ENCODE measurements at regions not wholly inside any gene's neighbourhood (a gene's known extent, or its start where the extent isn't known, plus 50 kb on each side); places are given as distances from the start of the nearest gene placed in this dataset.
"Not testable (repeated sequence)": the region's sequence is repeated elsewhere in the genome, so short reads cannot be mapped to it uniquely, and the experiment has no call there.

DNA sequence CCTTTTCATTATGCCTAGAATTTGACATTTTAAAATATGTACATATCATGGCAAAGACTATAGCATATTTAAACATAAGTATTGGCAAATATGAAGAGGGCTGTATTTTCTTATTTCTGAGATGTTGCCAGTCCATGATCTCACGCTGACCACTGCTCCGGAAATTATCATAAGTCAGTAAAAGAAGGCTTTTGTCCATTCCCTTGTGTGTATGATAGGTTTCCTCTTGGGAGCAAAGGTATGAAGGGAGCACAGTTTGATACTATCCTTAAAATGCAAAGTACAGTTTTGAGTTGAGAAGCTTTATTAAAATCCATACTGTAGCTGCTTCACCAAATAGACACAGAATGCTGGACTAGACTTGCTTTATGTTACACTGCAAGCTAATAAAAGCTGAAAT is 52.6 kb upstream of the AGA start:
- DNase-seq = no peak

DNA sequence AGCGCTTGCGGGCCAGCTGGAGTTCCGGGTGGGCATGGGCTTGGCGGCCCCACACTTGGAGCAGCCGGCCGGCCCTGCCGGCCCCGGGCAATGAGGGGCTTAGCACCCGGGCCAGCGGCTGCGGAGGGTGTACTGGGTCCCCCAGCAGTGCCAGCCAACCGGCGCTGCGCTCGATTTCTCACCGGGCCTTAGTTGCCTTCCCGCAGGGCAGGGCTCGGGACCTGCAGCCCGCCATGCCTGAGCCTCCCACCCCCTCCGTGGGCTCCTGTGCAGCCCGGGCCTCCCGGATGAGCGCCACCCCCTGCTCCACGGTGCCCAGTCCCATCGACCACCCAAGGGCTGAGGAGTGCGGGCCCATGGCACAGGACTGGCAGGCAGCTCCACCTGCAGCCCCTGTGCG is 53.4 kb upstream of the AGA start:
- DNase-seq = not testable (repeated sequence)

DNA sequence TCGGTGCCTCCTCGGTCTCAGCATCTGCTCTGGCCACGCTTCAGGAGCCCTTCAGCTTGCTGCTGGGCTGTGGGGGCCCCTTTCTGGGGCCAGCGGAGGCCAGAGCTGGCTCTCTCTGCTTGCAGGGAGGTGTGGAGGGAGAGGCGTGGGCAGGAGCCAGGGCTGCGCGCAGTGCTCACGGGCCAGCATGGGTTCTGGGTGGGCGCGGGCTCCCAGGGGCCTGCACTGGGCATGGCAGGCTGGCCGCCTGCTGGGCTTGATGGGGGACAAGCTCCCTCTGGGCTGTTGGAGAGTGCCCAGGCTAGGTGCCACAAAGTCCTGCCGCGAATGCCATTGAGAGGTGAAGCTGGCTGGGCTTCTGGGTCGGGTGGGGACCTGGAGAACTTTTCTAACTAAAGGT is 57.3 kb upstream of the AGA start:
- no peak for DNase-seq

DNA sequence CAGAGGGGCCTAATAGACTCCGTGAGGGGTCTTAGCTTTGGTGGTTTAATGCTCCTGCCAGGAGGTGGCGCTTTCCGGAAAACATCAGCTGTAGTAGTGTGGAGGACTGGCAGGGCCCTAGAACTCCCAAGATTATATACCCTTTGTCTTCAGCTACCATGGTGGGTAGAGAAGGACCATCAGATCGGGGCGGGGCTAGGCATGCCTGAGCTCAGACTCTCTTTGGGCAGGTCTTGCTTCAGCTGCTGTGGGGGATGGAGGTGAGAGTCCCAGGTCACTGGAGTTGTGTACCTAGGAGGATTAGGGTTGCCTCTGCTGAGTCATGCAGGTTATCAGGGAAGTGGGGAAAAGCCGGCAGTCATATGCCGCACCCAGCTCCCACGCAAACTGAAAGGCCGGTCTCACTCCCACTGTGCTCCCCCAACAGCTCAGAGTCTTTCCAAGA is 63.0 kb upstream of the AGA start:
- no peak for DNase-seq

- DNase-seq = no peak
These were observed 66.4 kb upstream of the AGA start for GRCh38 chr4:177508662-177509061.

DNA sequence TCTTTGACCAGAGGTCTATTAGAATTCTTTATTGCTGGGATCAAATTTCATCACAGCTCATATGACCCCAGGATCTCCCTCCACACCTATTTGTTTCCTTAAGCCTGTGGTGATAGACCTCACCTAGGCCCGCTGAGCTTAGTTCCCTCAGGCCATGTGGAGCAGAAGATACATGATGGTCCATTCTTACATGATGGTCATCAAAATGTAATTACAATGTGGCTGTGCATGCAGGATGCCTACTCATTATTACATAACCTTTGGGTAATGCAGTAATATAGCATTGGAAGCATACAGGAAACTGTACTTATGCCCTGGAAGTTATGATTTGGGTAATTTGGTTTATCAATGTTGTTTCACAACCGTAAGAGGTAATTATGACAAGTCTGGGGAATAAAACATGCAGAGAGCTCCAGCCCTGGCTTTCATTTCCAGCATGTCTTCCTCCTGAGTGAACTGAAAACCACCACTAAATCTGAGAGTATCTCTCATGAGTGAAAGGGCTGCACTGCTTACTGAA is 67.0 kb upstream of the AGA start:
- DNase-seq = no peak

GRCh38 chr4:177511611-177512010 is 69.4 kb upstream of the AGA start:
- DNase-seq = no peak

- no peak for DNase-seq
These were observed 70.4 kb upstream of the AGA start for GRCh38 chr4:177512646-177513045.

- DNase-seq = no peak
These were observed 75.6 kb upstream of the AGA start for GRCh38 chr4:177517862-177518261.

GRCh38 chr4:177519481-177520260 is 77.4 kb upstream of the AGA start:
- no peak for DNase-seq

GRCh38 chr4:177528620-177529019 is 86.4 kb upstream of the AGA start:
- no peak for DNase-seq

DNA sequence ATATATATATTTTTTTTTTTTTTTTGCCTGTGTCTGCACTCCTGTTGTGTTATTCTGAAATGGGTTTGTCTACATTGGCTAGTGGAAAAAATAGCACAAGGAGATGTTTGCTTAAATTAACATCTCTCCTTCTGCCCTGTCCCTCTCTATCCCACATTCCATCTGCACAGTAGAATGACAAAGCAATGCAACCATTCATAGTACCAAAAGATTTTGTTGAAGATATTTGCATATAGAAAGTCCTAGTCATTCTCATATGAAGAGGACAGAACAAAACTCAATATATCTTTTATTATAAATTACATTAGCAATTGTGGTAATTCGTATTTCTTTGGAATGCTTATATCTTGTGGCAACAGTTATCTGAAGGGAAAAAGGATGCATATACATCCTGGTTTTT is 88.3 kb upstream of the AGA start:
- no peak for DNase-seq

DNA sequence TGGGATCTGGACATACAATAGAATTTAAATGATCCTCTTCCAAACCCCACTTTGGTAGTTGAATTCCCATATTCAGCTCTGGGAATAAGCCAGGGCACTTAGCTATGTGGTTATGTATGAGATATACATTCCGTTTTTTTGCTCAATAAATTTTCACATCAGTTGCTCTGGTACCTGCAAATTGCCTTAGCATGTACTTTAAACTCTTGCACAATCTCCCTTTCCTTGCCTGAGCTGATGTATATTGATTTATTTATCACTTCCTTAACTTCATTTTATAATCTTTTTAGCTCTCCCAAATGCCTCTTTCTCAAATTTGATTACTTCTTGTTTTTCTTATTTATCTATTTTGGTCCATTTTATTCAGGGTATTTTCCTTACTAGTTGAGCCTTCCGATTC is 90.1 kb upstream of the AGA start:
- DNase-seq = no peak

DNA sequence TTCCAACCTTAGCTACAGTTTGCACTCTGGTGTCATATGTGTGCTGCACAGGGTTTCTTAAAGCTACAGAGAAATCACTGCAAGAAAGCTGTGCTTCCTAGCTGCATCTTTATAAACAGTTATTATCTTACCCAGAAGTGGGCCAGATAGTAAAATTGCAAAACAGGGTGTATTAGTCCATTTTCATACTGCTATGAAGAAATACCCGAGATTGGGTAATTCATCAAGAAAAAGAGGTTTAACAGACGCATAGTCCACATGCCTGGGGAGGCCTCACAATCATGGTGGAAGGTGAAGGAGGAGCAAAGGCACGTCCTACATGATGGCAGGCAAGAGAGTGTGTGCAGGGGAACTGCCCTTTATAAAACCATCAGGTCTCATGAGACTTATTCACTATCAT is 92.6 kb upstream of the AGA start:
- not testable (repeated sequence) for DNase-seq

DNA sequence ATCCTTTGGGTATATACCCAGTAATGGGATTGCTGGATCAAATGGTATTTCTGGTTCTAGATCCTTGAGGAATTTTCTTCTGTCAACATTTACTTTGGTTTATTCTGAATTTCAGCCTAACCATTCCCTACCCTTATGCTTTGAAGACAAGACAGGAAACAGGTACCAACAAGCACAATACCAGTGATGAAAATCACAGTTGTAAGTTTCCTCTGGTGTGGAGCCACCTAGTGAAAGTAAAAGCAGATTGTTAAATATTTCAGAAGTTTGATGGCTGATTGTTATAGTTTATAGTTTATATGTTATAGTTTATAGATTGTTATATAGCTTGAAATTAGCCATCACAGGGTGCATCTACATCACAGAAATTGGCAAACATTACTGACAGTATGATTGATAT is 104.5 kb upstream of the AGA start:
- no peak for DNase-seq

DNA sequence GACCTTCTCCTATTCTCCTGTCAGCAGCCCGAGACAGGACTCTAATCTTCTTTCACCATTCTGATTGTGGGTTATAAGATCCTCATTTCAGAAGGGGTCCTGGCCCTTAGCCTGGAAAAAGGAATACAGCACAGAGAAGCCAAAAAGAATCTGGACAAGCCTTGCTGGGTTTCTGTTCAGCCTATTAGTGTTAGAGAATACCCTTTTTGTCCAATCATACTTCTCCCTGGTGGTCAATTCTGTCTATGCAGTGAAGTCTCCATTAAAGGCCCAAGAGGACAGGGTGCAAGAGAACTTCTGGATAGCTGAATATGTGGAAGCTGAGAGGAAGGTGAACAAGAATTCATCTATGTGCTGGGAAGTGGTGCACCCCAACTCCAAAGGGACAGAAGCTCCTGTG is 105.7 kb upstream of the AGA start:
- DNase-seq = no peak

- DNase-seq = peak in 3 of 51 donors; percentile 1 to 9 (median 2)
These were observed 112.9 kb upstream of the AGA start for GRCh38 chr4:177555007-177555574.

DNA sequence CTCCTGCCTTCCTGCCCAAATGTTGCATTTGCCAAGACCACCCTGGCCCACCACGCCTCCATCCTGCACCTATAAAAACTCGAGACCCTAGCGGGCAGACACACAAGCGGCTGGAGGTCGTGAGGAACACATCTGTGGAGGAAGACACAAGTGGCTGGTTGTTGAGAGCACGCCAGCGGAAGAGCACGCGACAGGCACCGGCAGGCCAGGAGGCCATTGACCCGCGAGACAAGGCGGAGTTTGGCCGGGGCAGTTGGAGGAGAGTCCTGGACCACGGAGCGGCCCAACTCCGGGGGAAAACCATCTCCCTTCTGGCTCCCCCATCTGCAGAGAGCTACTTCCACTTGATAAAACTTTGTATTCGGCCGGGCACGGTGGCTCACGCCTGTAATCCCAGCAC is 115.2 kb upstream of the AGA start:
- DNase-seq = no peak

DNA sequence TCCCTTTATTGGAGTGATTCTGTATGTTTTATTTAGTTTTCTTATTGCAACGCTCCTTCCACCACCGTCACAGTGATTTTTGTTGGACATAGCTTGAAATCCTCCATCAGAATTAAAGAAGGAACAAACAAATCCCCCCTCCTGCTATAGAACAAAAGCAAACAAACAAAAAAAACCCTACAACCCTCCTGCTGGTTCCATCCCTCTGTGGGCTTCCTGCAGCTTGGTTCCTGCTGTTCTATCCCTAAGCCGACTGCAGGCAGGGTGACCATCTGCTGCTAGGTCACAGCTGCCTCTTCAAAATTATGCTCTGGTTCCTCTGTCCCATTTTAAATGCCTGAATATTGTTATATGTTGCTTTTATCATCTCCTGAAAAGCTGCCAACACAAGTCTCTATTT is 116.8 kb upstream of the AGA start:
- DNase-seq = no peak

DNA sequence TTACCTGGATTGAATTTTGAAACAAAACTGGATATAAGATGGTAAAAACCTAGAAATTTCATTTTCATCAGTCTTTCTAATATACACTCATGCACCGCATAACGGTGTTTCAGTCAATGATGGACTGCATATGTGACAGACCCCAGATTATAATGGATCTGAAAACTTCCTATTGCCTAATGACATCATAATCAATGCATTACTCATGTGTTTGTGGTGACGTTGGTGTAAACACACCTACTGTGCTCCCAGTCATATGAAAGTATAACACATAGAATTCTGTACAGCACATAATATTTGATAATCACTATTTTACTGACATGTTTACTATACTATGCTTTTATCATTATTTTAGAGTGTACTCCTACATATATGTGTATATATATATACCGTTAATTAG is 119.9 kb upstream of the AGA start:
- no peak for DNase-seq

- DNase-seq = no peak
These were observed 120.6 kb upstream of the AGA start for GRCh38 chr4:177562859-177563258.

DNA sequence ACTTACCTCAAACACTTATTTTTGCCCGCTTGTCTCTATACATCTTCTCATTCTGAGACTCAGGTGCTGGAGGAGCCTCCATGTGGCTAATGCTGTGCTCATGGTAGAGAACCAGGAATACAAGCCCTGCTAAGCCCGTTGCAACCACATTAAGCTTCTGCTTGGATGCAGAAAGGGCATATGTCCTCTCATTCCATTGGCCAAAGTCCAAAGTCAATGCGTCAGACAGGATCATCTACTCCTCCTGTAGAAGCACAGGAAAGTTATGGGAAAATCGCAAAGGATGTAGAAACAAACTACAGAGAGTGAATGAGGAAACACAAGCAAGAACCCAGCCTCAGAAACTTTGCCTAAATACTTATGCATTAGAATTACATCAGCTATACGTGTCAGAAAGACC is 124.5 kb upstream of the AGA start:
- no peak for DNase-seq

GRCh38 chr4:177568931-177569330 is 126.7 kb upstream of the AGA start:
- no peak for DNase-seq

Measured in hypothalamus (tissue), 51 donors.